H1 (cell line): ENCODE measurements at regions not wholly inside any gene's neighbourhood (a gene's known extent, or its start where the extent isn't known, plus 50 kb on each side); places are given as distances from the start of the nearest gene placed in this dataset.

ENCODE experiments used
- CTCF ChIA-PET: fragments of 300-600 bp; sonication (Branson Sonifier 250); formaldehyde crosslinking; loops from one replicate; lab custom pipeline; 2021; ENCODE audit not compliant: partially characterized antibody; lab: Charles Lee
- POLR2A ChIA-PET: fragments of 300-600 bp; sonication (Branson Sonifier 250); formaldehyde crosslinking; loops from one replicate; lab custom pipeline; 2021; ENCODE audit warnings: inconsistent platforms; ENCODE audit not compliant: partially characterized antibody; lab: Charles Lee
- DNase-seq, 2 experiments: peaks; one replicate each; pipeline versions ENCODE4 v3.0.0 to v3.0.0-alpha.2; 2010 to 2022; ENCODE audit warnings: low spot score in 2 of 2, low read depth in 1 of 2, mixed read lengths in 1 of 2
- FAIRE-seq: peaks from 2 replicates; lab custom pipeline; 2011; peaks lifted over from hg19 to GRCh38; lab: Jason Lieb, UNC
- H2AFZ ChIP-seq: 2 replicates; pipeline ENCODE4 v1.8.1; 2012; ENCODE audit warnings: low read length, inconsistent platforms
- H2AK5ac ChIP-seq: 2 replicates; pipeline ENCODE4 v1.6.1; 2013; ENCODE audit warnings: low read depth, low read length
- H2BK120ac ChIP-seq: replicated peaks from 2 replicates; pipeline ENCODE3; 2013; ENCODE audit warnings: low read depth, low read length, inconsistent platforms
- H2BK12ac ChIP-seq: 2 replicates; pipeline ENCODE4 v1.6.1; 2013; ENCODE audit warnings: low read depth, low read length
- H2BK15ac ChIP-seq: 2 replicates; pipeline ENCODE4 v1.6.1; 2013; ENCODE audit warnings: low read length
- H2BK20ac ChIP-seq: 2 replicates; pipeline ENCODE4 v1.6.1; 2013; ENCODE audit warnings: low read length
- H2BK5ac ChIP-seq: 2 replicates; pipeline ENCODE4 v1.6.1; 2013; ENCODE audit warnings: low read depth, low read length
- H3K14ac ChIP-seq: 2 replicates; pipeline ENCODE4 v1.6.1; 2013; ENCODE audit warnings: inconsistent platforms; ENCODE audit not compliant: insufficient read length
- H3K18ac ChIP-seq: 2 replicates; pipeline ENCODE4 v1.6.1; 2013; ENCODE audit warnings: low read length; ENCODE audit errors: extremely low read depth
- H3K23ac ChIP-seq: 2 replicates; pipeline ENCODE4 v1.6.1; 2013; ENCODE audit warnings: inconsistent platforms; ENCODE audit not compliant: insufficient read length
- H3K23me2 ChIP-seq: 2 replicates; pipeline ENCODE4 v1.6.1; 2013; ENCODE audit warnings: low read depth, low read length
- H3K27ac ChIP-seq: 2 replicates; pipeline ENCODE4 v1.6.1; 2011; ENCODE audit warnings: low read depth, low read length, inconsistent platforms
- H3K27me3 ChIP-seq, 4 experiments: replicated peaks in 1 of 4; 1 replicate in 1 of 4; 2 replicates in 3 of 4; pipeline versions ENCODE4 v1.6.1 to v1.8.1; 2011 to 2013; ENCODE audit warnings: low read length in 3 of 4, mild to moderate bottlenecking in 3 of 4, inconsistent platforms in 2 of 4, mixed read lengths in 2 of 4, moderate library complexity in 1 of 4; ENCODE audit not compliant: control insufficient read depth in 3 of 4, insufficient read depth in 3 of 4; ENCODE audit errors: extremely low read depth in 1 of 4
- H3K36me3 ChIP-seq, 4 experiments: 2 replicates each; pipeline versions ENCODE4 v1.6.1 to v1.8.1; 2011 to 2013; ENCODE audit warnings: mild to moderate bottlenecking in 4 of 4, low read length in 3 of 4, moderate library complexity in 2 of 4, control low read depth in 1 of 4, inconsistent platforms in 1 of 4; ENCODE audit not compliant: insufficient read depth in 4 of 4, control insufficient read depth in 2 of 4
- H3K4ac ChIP-seq: replicated peaks from 2 replicates; pipeline ENCODE3; 2013; ENCODE audit warnings: low read length, low read depth, mixed read lengths, inconsistent platforms; ENCODE audit not compliant: insufficient read length
- H3K4me1 ChIP-seq, 4 experiments: replicated peaks in 1 of 4; 1 replicate in 1 of 4; 2 replicates in 3 of 4; pipeline versions ENCODE4 v1.6.1 to v1.8.1; 2011 to 2013; ENCODE audit warnings: low read length in 3 of 4, inconsistent platforms in 2 of 4, mixed read lengths in 1 of 4; ENCODE audit not compliant: insufficient read depth in 4 of 4, control insufficient read depth in 3 of 4
- H3K4me2 ChIP-seq, 2 experiments: 2 replicates each; pipeline versions ENCODE4 v1.6.1 to v1.8.1; 2011 to 2013; ENCODE audit warnings: low read depth in 2 of 2, low read length in 2 of 2, control low read depth in 1 of 2, inconsistent platforms in 1 of 2, mild to moderate bottlenecking in 1 of 2; ENCODE audit not compliant: insufficient read depth in 1 of 2
- H3K4me3 ChIP-seq, 4 experiments: fragments of 200-600, 300-600 bp in 1 of 4; sonication (generic), shearing (Covaris generic), sonication (Bioruptor Twin) in 1 of 4; 2 replicates each; pipeline versions ENCODE4 v1.5.1 to v1.8.1; 2011 to 2016; ENCODE audit warnings: low read length in 4 of 4, low read depth in 3 of 4, control low read depth in 2 of 4, inconsistent platforms in 2 of 4, mild to moderate bottlenecking in 2 of 4, mixed read lengths in 1 of 4, moderate library complexity in 1 of 4; ENCODE audit not compliant: insufficient read depth in 2 of 4; ENCODE audit errors: extremely low read depth in 1 of 4
- H3K56ac ChIP-seq: replicated peaks from 2 replicates; pipeline ENCODE3; 2013; ENCODE audit warnings: low read depth, mild to moderate bottlenecking, mixed read lengths, low read length, inconsistent platforms; ENCODE audit not compliant: insufficient read length
- H3K79me1 ChIP-seq: 2 replicates; pipeline ENCODE4 v1.6.1; 2013; ENCODE audit warnings: low read depth, low read length, control low read depth
- H3K79me2 ChIP-seq, 2 experiments: 2 replicates each; pipeline versions ENCODE4 v1.6.1 to v1.8.1; 2012 to 2013; ENCODE audit warnings: low read length in 2 of 2, mild to moderate bottlenecking in 2 of 2, inconsistent platforms in 1 of 2; ENCODE audit not compliant: insufficient read depth in 2 of 2, control insufficient read depth in 1 of 2
- H3K9ac ChIP-seq, 4 experiments: replicated peaks in 1 of 4; 1 replicate in 1 of 4; 2 replicates in 3 of 4; pipeline versions ENCODE4 v1.6.1 to v1.8.1; 2011 to 2013; ENCODE audit warnings: low read depth in 3 of 4, low read length in 3 of 4, control low read depth in 2 of 4, mild to moderate bottlenecking in 2 of 4, moderate library complexity in 2 of 4, inconsistent platforms in 1 of 4; ENCODE audit errors: extremely low read depth in 1 of 4
- H3K9me3 ChIP-seq, 2 experiments: 2 replicates each; pipeline versions ENCODE4 v1.6.1 to v1.8.1; 2012 to 2013; ENCODE audit warnings: mild to moderate bottlenecking in 2 of 2, moderate library complexity in 2 of 2, control low read depth in 1 of 2, inconsistent platforms in 1 of 2, low read depth in 1 of 2, low read length in 1 of 2, mixed read lengths in 1 of 2; ENCODE audit not compliant: insufficient read depth in 2 of 2
- H4K20me1 ChIP-seq, 2 experiments: replicated peaks in 1 of 2; 2 replicates each; pipeline versions ENCODE3 to v1.8.1; 2011 to 2013; ENCODE audit warnings: inconsistent platforms in 2 of 2, low read length in 2 of 2, mild to moderate bottlenecking in 1 of 2; ENCODE audit not compliant: insufficient read depth in 2 of 2, control insufficient read depth in 1 of 2
- H4K5ac ChIP-seq: 2 replicates; pipeline ENCODE4 v1.6.1; 2013; ENCODE audit warnings: low read length, low read depth, mixed read lengths, inconsistent platforms; ENCODE audit not compliant: insufficient read length
- H4K8ac ChIP-seq: 2 replicates; pipeline ENCODE4 v1.8.0; 2013; ENCODE audit warnings: mild to moderate bottlenecking, moderate library complexity, low read length, inconsistent platforms; ENCODE audit not compliant: insufficient read depth; ENCODE audit errors: extremely low read depth
- H4K91ac ChIP-seq: replicated peaks from 2 replicates; pipeline ENCODE3; 2013; ENCODE audit warnings: low read length, mixed read lengths, inconsistent platforms; ENCODE audit not compliant: insufficient read length
- CBX5 ChIP-seq: fragments of 300-800, 300-1000 bp; sonication (generic); IDR thresholded peaks from 2 replicates; pipeline ENCODE4 v1.7.1; 2016; ENCODE audit warnings: antibody characterized with exemption, low read length, low read depth
- CREB1 ChIP-seq: IDR thresholded peaks from 2 replicates; pipeline ENCODE4 v1.6.1; 2012; ENCODE audit warnings: inconsistent platforms
- FOSL1 ChIP-seq: IDR thresholded peaks from 2 replicates; pipeline ENCODE4 v1.6.1; 2011; ENCODE audit warnings: mild to moderate bottlenecking, low read depth, low read length, moderate library complexity; ENCODE audit not compliant: insufficient read depth
- JUN ChIP-seq: IDR thresholded peaks from 2 replicates; pipeline ENCODE4 v1.6.1; 2011; ENCODE audit warnings: low read depth, mild to moderate bottlenecking, improper control_type of control experiment, low read length
- JUND ChIP-seq: IDR thresholded peaks from 2 replicates; pipeline ENCODE4 v1.6.1; 2011; ENCODE audit warnings: mild to moderate bottlenecking, improper control_type of control experiment, low read length
- NANOG ChIP-seq: IDR thresholded peaks from 2 replicates; pipeline ENCODE4 v1.6.1; 2011; ENCODE audit warnings: low read length, low read depth, mild to moderate bottlenecking, inconsistent platforms; ENCODE audit not compliant: insufficient read depth, poor library complexity, severe bottlenecking
- NRF1 ChIP-seq: IDR thresholded peaks from 2 replicates; pipeline ENCODE4 v1.6.1; 2011; ENCODE audit warnings: mild to moderate bottlenecking, low read depth, low read length, improper control_type of control experiment
- PHF8 ChIP-seq: fragments of 200-600 bp; sonication (generic); conservative IDR thresholded peaks from 2 replicates; pipeline ENCODE4 v1.7.1; 2012; ENCODE audit warnings: low read depth, mild to moderate bottlenecking, inconsistent platforms, low read length, moderate library complexity
- POLR2AphosphoS5 ChIP-seq: IDR thresholded peaks from 2 replicates; pipeline ENCODE4 v1.6.1; 2011; ENCODE audit warnings: low read depth, low read length
- RBBP5 ChIP-seq: IDR thresholded peaks from 2 replicates; pipeline ENCODE4 v1.7.1; 2012; ENCODE audit warnings: low read depth, mild to moderate bottlenecking, inconsistent platforms, low read length, moderate library complexity, borderline replicate concordance
- SAP30 ChIP-seq: fragments of 300-600 bp; sonication (generic); IDR thresholded peaks from 2 replicates; pipeline ENCODE4 v1.7.1; 2012; ENCODE audit warnings: low read length, moderate library complexity, mild to moderate bottlenecking, inconsistent platforms; ENCODE audit not compliant: insufficient read depth, insufficient replicate concordance
- SP1 ChIP-seq: IDR thresholded peaks from 2 replicates; pipeline ENCODE4 v1.6.1; 2011; ENCODE audit warnings: low read depth, low read length
- SP4 ChIP-seq: IDR thresholded peaks from 2 replicates; pipeline ENCODE4 v1.6.1; 2012; ENCODE audit warnings: low read length, inconsistent platforms
- WGBS, 2 experiments: shearing (Covaris generic) in 1 of 2; methylation state at CpG; one replicate each; pipeline versions ENCODE4 v1.1.6 to v1.1.7; 2013 to 2015; ENCODE audit warnings: low lambda C conversion rate in 2 of 2, mixed read lengths in 2 of 2, inconsistent platforms in 1 of 2, low coverage in 1 of 2, missing lambda C conversion rate in 1 of 2; ENCODE audit not compliant: insufficient replicate concordance in 2 of 2, insufficient coverage in 1 of 2, insufficient read length in 1 of 2; ENCODE audit errors: extremely low coverage in 1 of 2, missing lambda C conversion rate in 1 of 2; 5-methylcytosine and 5-hydroxymethylcytosine counted together

DNA sequence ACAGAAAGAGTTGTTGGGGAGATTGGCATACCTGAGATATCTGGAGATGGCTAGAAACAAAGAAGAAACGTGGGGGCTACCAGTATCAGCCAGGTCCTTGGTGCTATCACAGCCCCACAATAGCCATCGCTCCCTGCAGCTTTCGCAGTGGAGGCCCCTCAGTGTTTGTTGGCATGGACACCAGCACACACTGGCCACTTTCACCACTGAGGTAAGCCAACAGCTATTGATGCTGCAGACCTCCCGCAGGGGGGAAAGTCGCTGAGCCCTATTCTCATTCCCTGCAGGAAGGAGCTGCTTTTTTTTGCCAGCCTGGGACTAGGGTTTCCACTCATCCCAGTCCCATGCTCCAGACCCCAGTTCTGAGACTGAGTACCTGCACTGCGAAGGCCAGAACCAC is 879.2 kb upstream of the IGFBP7 start:
- Histone ChIP-seq H4K20me1 (no peaks in the 10 kb centered on the region), H2AK5ac (no peak overlapping the region), H3K4me3 (no peak overlapping the region), H3K27ac (no peak overlapping the region), H3K27me3 (no peaks in the 10 kb centered on the region), H2AFZ (no peak overlapping the region), H3K36me3 (no peaks in the 10 kb centered on the region), H2BK12ac (no peak overlapping the region), H3K9me3 (no peaks in the 10 kb centered on the region), H4K91ac (no peak overlapping the region), H3K56ac (no peak overlapping the region), H3K9ac (no peak overlapping the region), H3K23ac (no peak overlapping the region), H4K5ac (no peak overlapping the region), H3K18ac (no peak overlapping the region), H3K79me1 (no peaks in the 10 kb centered on the region), H4K8ac (no peak overlapping the region), H2BK5ac (no peak overlapping the region), H2BK20ac (no peak overlapping the region), H3K4me1 (no peaks in the 10 kb centered on the region), H2BK15ac (no peak overlapping the region), H3K14ac (no peak overlapping the region), H2BK120ac (no peak overlapping the region), H3K23me2 (no peaks in the 10 kb centered on the region), H3K4me2 (no peak overlapping the region), H3K4ac (no peak overlapping the region), H3K79me2 (no peaks in the 10 kb centered on the region)
- CTCF ChIA-PET, result no interaction called here
- 87% methylated on average over 6 of the region's 6 CpGs; no CpG with 5 or more reads in 1 of the 2 experiments for WGBS, 2 experiments
- FAIRE-seq (no peak), DNase-seq (no peak)
- POLR2A ChIA-PET, result no interaction called here
- TF ChIP-seq SP4, result no peak
- TF ChIP-seq JUN, result no peak
- no peak for TF ChIP-seq NANOG
- TF ChIP-seq SP1, result no peak
- TF ChIP-seq POLR2AphosphoS5, result no peak
- no peak for TF ChIP-seq NRF1
- no peak for TF ChIP-seq RBBP5
- no peak for TF ChIP-seq PHF8
- TF ChIP-seq CREB1, result no peak
- no peak for TF ChIP-seq FOSL1
- no peak for TF ChIP-seq CBX5
- TF ChIP-seq SAP30, result no peak
- TF ChIP-seq JUND, result no peak
